H1 (cell line): ENCODE measurements at regions not wholly inside any gene's neighbourhood (a gene's known extent, or its start where the extent isn't known, plus 50 kb on each side); places are given as distances from the start of the nearest gene placed in this dataset.

Source experiments
- CTCF ChIA-PET: fragments of 300-600 bp; sonication (Branson Sonifier 250); formaldehyde crosslinking; loops from one replicate; lab custom pipeline; 2021; ENCODE audit not compliant: partially characterized antibody; lab: Charles Lee
- POLR2A ChIA-PET: fragments of 300-600 bp; sonication (Branson Sonifier 250); formaldehyde crosslinking; loops from one replicate; lab custom pipeline; 2021; ENCODE audit warnings: inconsistent platforms; ENCODE audit not compliant: partially characterized antibody; lab: Charles Lee
- DNase-seq, 2 experiments: peaks; one replicate each; pipeline versions ENCODE4 v3.0.0 to v3.0.0-alpha.2; 2010 to 2022; ENCODE audit warnings: low spot score in 2 of 2, low read depth in 1 of 2, mixed read lengths in 1 of 2
- FAIRE-seq: peaks from 2 replicates; lab custom pipeline; 2011; peaks lifted over from hg19 to GRCh38; lab: Jason Lieb, UNC
- H2AFZ ChIP-seq: 2 replicates; pipeline ENCODE4 v1.8.1; 2012; ENCODE audit warnings: low read length, inconsistent platforms
- H2AK5ac ChIP-seq: 2 replicates; pipeline ENCODE4 v1.6.1; 2013; ENCODE audit warnings: low read depth, low read length
- H2BK120ac ChIP-seq: replicated peaks from 2 replicates; pipeline ENCODE3; 2013; ENCODE audit warnings: low read depth, low read length, inconsistent platforms
- H2BK12ac ChIP-seq: 2 replicates; pipeline ENCODE4 v1.6.1; 2013; ENCODE audit warnings: low read depth, low read length
- H2BK15ac ChIP-seq: 2 replicates; pipeline ENCODE4 v1.6.1; 2013; ENCODE audit warnings: low read length
- H2BK20ac ChIP-seq: 2 replicates; pipeline ENCODE4 v1.6.1; 2013; ENCODE audit warnings: low read length
- H2BK5ac ChIP-seq: 2 replicates; pipeline ENCODE4 v1.6.1; 2013; ENCODE audit warnings: low read depth, low read length
- H3K14ac ChIP-seq: 2 replicates; pipeline ENCODE4 v1.6.1; 2013; ENCODE audit warnings: inconsistent platforms; ENCODE audit not compliant: insufficient read length
- H3K18ac ChIP-seq: 2 replicates; pipeline ENCODE4 v1.6.1; 2013; ENCODE audit warnings: low read length; ENCODE audit errors: extremely low read depth
- H3K23ac ChIP-seq: 2 replicates; pipeline ENCODE4 v1.6.1; 2013; ENCODE audit warnings: inconsistent platforms; ENCODE audit not compliant: insufficient read length
- H3K23me2 ChIP-seq: 2 replicates; pipeline ENCODE4 v1.6.1; 2013; ENCODE audit warnings: low read depth, low read length
- H3K27ac ChIP-seq: 2 replicates; pipeline ENCODE4 v1.6.1; 2011; ENCODE audit warnings: low read depth, low read length, inconsistent platforms
- H3K27me3 ChIP-seq, 4 experiments: replicated peaks in 1 of 4; 1 replicate in 1 of 4; 2 replicates in 3 of 4; pipeline versions ENCODE4 v1.6.1 to v1.8.1; 2011 to 2013; ENCODE audit warnings: low read length in 3 of 4, mild to moderate bottlenecking in 3 of 4, inconsistent platforms in 2 of 4, mixed read lengths in 2 of 4, moderate library complexity in 1 of 4; ENCODE audit not compliant: control insufficient read depth in 3 of 4, insufficient read depth in 3 of 4; ENCODE audit errors: extremely low read depth in 1 of 4
- H3K36me3 ChIP-seq, 4 experiments: 2 replicates each; pipeline versions ENCODE4 v1.6.1 to v1.8.1; 2011 to 2013; ENCODE audit warnings: mild to moderate bottlenecking in 4 of 4, low read length in 3 of 4, moderate library complexity in 2 of 4, control low read depth in 1 of 4, inconsistent platforms in 1 of 4; ENCODE audit not compliant: insufficient read depth in 4 of 4, control insufficient read depth in 2 of 4
- H3K4ac ChIP-seq: replicated peaks from 2 replicates; pipeline ENCODE3; 2013; ENCODE audit warnings: low read length, low read depth, mixed read lengths, inconsistent platforms; ENCODE audit not compliant: insufficient read length
- H3K4me1 ChIP-seq, 4 experiments: replicated peaks in 1 of 4; 1 replicate in 1 of 4; 2 replicates in 3 of 4; pipeline versions ENCODE4 v1.6.1 to v1.8.1; 2011 to 2013; ENCODE audit warnings: low read length in 3 of 4, inconsistent platforms in 2 of 4, mixed read lengths in 1 of 4; ENCODE audit not compliant: insufficient read depth in 4 of 4, control insufficient read depth in 3 of 4
- H3K4me2 ChIP-seq, 2 experiments: 2 replicates each; pipeline versions ENCODE4 v1.6.1 to v1.8.1; 2011 to 2013; ENCODE audit warnings: low read depth in 2 of 2, low read length in 2 of 2, control low read depth in 1 of 2, inconsistent platforms in 1 of 2, mild to moderate bottlenecking in 1 of 2; ENCODE audit not compliant: insufficient read depth in 1 of 2
- H3K4me3 ChIP-seq, 4 experiments: fragments of 200-600, 300-600 bp in 1 of 4; sonication (generic), shearing (Covaris generic), sonication (Bioruptor Twin) in 1 of 4; 2 replicates each; pipeline versions ENCODE4 v1.5.1 to v1.8.1; 2011 to 2016; ENCODE audit warnings: low read length in 4 of 4, low read depth in 3 of 4, control low read depth in 2 of 4, inconsistent platforms in 2 of 4, mild to moderate bottlenecking in 2 of 4, mixed read lengths in 1 of 4, moderate library complexity in 1 of 4; ENCODE audit not compliant: insufficient read depth in 2 of 4; ENCODE audit errors: extremely low read depth in 1 of 4
- H3K56ac ChIP-seq: replicated peaks from 2 replicates; pipeline ENCODE3; 2013; ENCODE audit warnings: low read depth, mild to moderate bottlenecking, mixed read lengths, low read length, inconsistent platforms; ENCODE audit not compliant: insufficient read length
- H3K79me1 ChIP-seq: 2 replicates; pipeline ENCODE4 v1.6.1; 2013; ENCODE audit warnings: low read depth, low read length, control low read depth
- H3K79me2 ChIP-seq, 2 experiments: 2 replicates each; pipeline versions ENCODE4 v1.6.1 to v1.8.1; 2012 to 2013; ENCODE audit warnings: low read length in 2 of 2, mild to moderate bottlenecking in 2 of 2, inconsistent platforms in 1 of 2; ENCODE audit not compliant: insufficient read depth in 2 of 2, control insufficient read depth in 1 of 2
- H3K9ac ChIP-seq, 4 experiments: replicated peaks in 1 of 4; 1 replicate in 1 of 4; 2 replicates in 3 of 4; pipeline versions ENCODE4 v1.6.1 to v1.8.1; 2011 to 2013; ENCODE audit warnings: low read depth in 3 of 4, low read length in 3 of 4, control low read depth in 2 of 4, mild to moderate bottlenecking in 2 of 4, moderate library complexity in 2 of 4, inconsistent platforms in 1 of 4; ENCODE audit errors: extremely low read depth in 1 of 4
- H3K9me3 ChIP-seq, 2 experiments: 2 replicates each; pipeline versions ENCODE4 v1.6.1 to v1.8.1; 2012 to 2013; ENCODE audit warnings: mild to moderate bottlenecking in 2 of 2, moderate library complexity in 2 of 2, control low read depth in 1 of 2, inconsistent platforms in 1 of 2, low read depth in 1 of 2, low read length in 1 of 2, mixed read lengths in 1 of 2; ENCODE audit not compliant: insufficient read depth in 2 of 2
- H4K20me1 ChIP-seq, 2 experiments: replicated peaks in 1 of 2; 2 replicates each; pipeline versions ENCODE3 to v1.8.1; 2011 to 2013; ENCODE audit warnings: inconsistent platforms in 2 of 2, low read length in 2 of 2, mild to moderate bottlenecking in 1 of 2; ENCODE audit not compliant: insufficient read depth in 2 of 2, control insufficient read depth in 1 of 2
- H4K5ac ChIP-seq: 2 replicates; pipeline ENCODE4 v1.6.1; 2013; ENCODE audit warnings: low read length, low read depth, mixed read lengths, inconsistent platforms; ENCODE audit not compliant: insufficient read length
- H4K8ac ChIP-seq: 2 replicates; pipeline ENCODE4 v1.8.0; 2013; ENCODE audit warnings: mild to moderate bottlenecking, moderate library complexity, low read length, inconsistent platforms; ENCODE audit not compliant: insufficient read depth; ENCODE audit errors: extremely low read depth
- H4K91ac ChIP-seq: replicated peaks from 2 replicates; pipeline ENCODE3; 2013; ENCODE audit warnings: low read length, mixed read lengths, inconsistent platforms; ENCODE audit not compliant: insufficient read length
- ATF2 ChIP-seq: IDR thresholded peaks from 2 replicates; pipeline ENCODE4 v1.6.1; 2012; ENCODE audit warnings: low read length, inconsistent platforms
- TBP ChIP-seq: IDR thresholded peaks from 2 replicates; pipeline ENCODE4 v1.6.1; 2011; ENCODE audit warnings: low read depth, low read length, improper control_type of control experiment
- WGBS, 2 experiments: shearing (Covaris generic) in 1 of 2; methylation state at CpG; one replicate each; pipeline versions ENCODE4 v1.1.6 to v1.1.7; 2013 to 2015; ENCODE audit warnings: low lambda C conversion rate in 2 of 2, mixed read lengths in 2 of 2, inconsistent platforms in 1 of 2, low coverage in 1 of 2, missing lambda C conversion rate in 1 of 2; ENCODE audit not compliant: insufficient replicate concordance in 2 of 2, insufficient coverage in 1 of 2, insufficient read length in 1 of 2; ENCODE audit errors: extremely low coverage in 1 of 2, missing lambda C conversion rate in 1 of 2; 5-methylcytosine and 5-hydroxymethylcytosine counted together

- 89% methylated on average over 4 of the region's 4 CpGs; no CpG with 5 or more reads in 1 of the 2 experiments for WGBS, 2 experiments
- ChIA-PET CTCF (interaction anchor here (1.2 kb wide), 1 partner anchor 60 kb away, joined by 3 read pairs; no protein-coding TSS in a partner anchor), POLR2A (no interaction called here)
- no peak overlapping the region for H2AFZ ChIP-seq
- DNase-seq (no peak), FAIRE-seq (no peak)
- H2AK5ac ChIP-seq: no peak overlapping the region
- H2BK5ac ChIP-seq: no peak overlapping the region
- H3K36me3 ChIP-seq: no peaks in the 10 kb centered on the region
- H3K27ac ChIP-seq: no peak overlapping the region
- H3K27me3 ChIP-seq: no peaks in the 10 kb centered on the region
- no peak overlapping the region for H3K9ac ChIP-seq
- H2BK120ac ChIP-seq: no peak overlapping the region
- H3K9me3 ChIP-seq: no peaks in the 10 kb centered on the region
- H3K4me3 ChIP-seq: no peak overlapping the region
- no peak overlapping the region for H2BK20ac ChIP-seq
- H3K4me2 ChIP-seq: no peak overlapping the region
- H4K91ac ChIP-seq: no peak overlapping the region
- no peaks in the 10 kb centered on the region for H3K79me1 ChIP-seq
- no peaks in the 10 kb centered on the region for H3K4me1 ChIP-seq
- no peaks in the 10 kb centered on the region for H4K20me1 ChIP-seq
- no peak overlapping the region for H4K8ac ChIP-seq
- no peak overlapping the region for H2BK15ac ChIP-seq
- no peak overlapping the region for H4K5ac ChIP-seq
- H3K56ac ChIP-seq: no peak overlapping the region
- H3K14ac ChIP-seq: no peak overlapping the region
- H3K18ac ChIP-seq: no peak overlapping the region
- no peaks in the 10 kb centered on the region for H3K79me2 ChIP-seq
- H3K23me2 ChIP-seq: no peaks in the 10 kb centered on the region
- no peak overlapping the region for H2BK12ac ChIP-seq
- no peak overlapping the region for H3K23ac ChIP-seq
- H3K4ac ChIP-seq: no peak overlapping the region
- TF ChIP-seq ATF2: no peak
- TF ChIP-seq TBP: no peak
Measured at GRCh38 chr4:145293658-145294057, 113.3 kb upstream of the OTUD4 start.
